Spleen (tissue), 7 donors: ENCODE measurements at regions not wholly inside any gene's neighbourhood (a gene's known extent, or its start where the extent isn't known, plus 50 kb on each side); places are given as distances from the start of the nearest gene placed in this dataset.

Experiments
- CTCF ChIP-seq, 11 experiments: fragments of 200-600 bp in 7 of 11; fragments of 450-650 bp in 4 of 11; sonication (generic) in 4 of 11; IDR thresholded peaks in 8 of 11; conservative IDR thresholded peaks in 3 of 11; 1 replicate in 7 of 11; 2 replicates in 4 of 11; pipeline versions ENCODE4 v1.4.0 to v1.8.0; 2016 to 2021; ENCODE audit warnings: antibody characterized with exemption in 11 of 11, inconsistent platforms in 4 of 11, mild to moderate bottlenecking in 1 of 11
- POLR2A ChIP-seq, 3 donors: fragments of 450-650 bp; IDR thresholded peaks; one replicate each; pipeline ENCODE4 v1.5.1; 2017; ENCODE audit warnings: antibody characterized with exemption in 3 of 3, mild to moderate bottlenecking in 1 of 3
- POLR2AphosphoS5 ChIP-seq, 3 donors: sonication (generic); formaldehyde crosslinking; IDR thresholded peaks; one replicate each; pipeline ENCODE4 v1.5.1; 2017; ENCODE audit warnings: antibody characterized with exemption in 3 of 3
- donor health status: DM: no; HTN: no; CAD: no; lungs with moderate emphysema.
- donor health status: DM: no; HTN: no; CAD: no.
- donor health status: DM: no; HTN: no; CAD: no.

- TF ChIP-seq CTCF (IDR thresholded peaks at IDR 0.05 in 8 of 11, conservative IDR thresholded peaks at IDR 0.05 in 3 of 11): no peak
- TF ChIP-seq POLR2A (IDR thresholded peaks at IDR 0.05): no peak
- TF ChIP-seq POLR2AphosphoS5 (IDR thresholded peaks at IDR 0.05): no peak
Measured at GRCh38 chr2:77823028-77823427, 300.9 kb upstream of the LRRTM4 start.
